GM12878 (cell line): ENCODE measurements at regions not wholly inside any gene's neighbourhood (a gene's known extent, or its start where the extent isn't known, plus 50 kb on each side); places are given as distances from the start of the nearest gene placed in this dataset.

Experiments used
- ATAC-seq: fragments of 200-7000 bp; cut with Tn5 transposase; 3 replicates; pipeline ENCODE4 v1.9.1; 2020; ENCODE audit warnings: mild to moderate bottlenecking, moderate library complexity
- BruUV-seq: library from RNA; stranded (reverse); fragments of 400-500 nt; replicated peaks from 2 replicates; lab custom pipeline; 2021; lab: Mats Ljungman, UMichigan
- CTCF ChIA-PET: fragments of 300-600 bp; sonication (Branson Sonifier 250); formaldehyde crosslinking; extraction: SDS; loops from one replicate; lab custom pipeline; 2021; ENCODE audit warnings: inconsistent platforms; lab: Yijun Ruan, JAX
- POLR2A ChIA-PET: fragments of 350-600 bp; formaldehyde crosslinking; extraction: SDS; loops from one replicate; lab custom pipeline; 2021; ENCODE audit warnings: inconsistent platforms; lab: Charles Lee
- RAD21 ChIA-PET: fragments of 300-600 bp; sonication (Branson Sonifier 250); formaldehyde crosslinking; loops from one replicate; lab custom pipeline; 2023; ENCODE audit warnings: antibody characterized with exemption; ENCODE audit not compliant: unreplicated experiment; lab: Charles Lee
- SMC1A ChIA-PET: fragments of 300-600 bp; sonication (Branson Sonifier 250); formaldehyde crosslinking; loops from one replicate; lab custom pipeline; 2023; ENCODE audit not compliant: unreplicated experiment, uncharacterized antibody; lab: Charles Lee
- DNase-seq: peaks from one replicate; pipeline ENCODE4 v3.0.0-alpha.2; 2011; ENCODE audit warnings: low read depth, low spot score
- FAIRE-seq: peaks from 3 replicates; lab custom pipeline; 2011; peaks lifted over from hg19 to GRCh38; lab: Jason Lieb, UNC
- H2AFZ ChIP-seq: 2 replicates; pipeline ENCODE4 v1.6.0; 2011; ENCODE audit warnings: low read depth, low read length, control low read depth; ENCODE audit not compliant: control insufficient read depth
- H3K27ac ChIP-seq: 2 replicates; pipeline ENCODE4 v1.5.1; 2011; ENCODE audit warnings: control low read depth; ENCODE audit not compliant: control insufficient read depth, insufficient read depth
- H3K27me3 ChIP-seq, 2 experiments: replicated peaks in 1 of 2; 2 replicates each; pipeline versions ENCODE4 v1.6.0 to v1.6.1; 2011; ENCODE audit warnings: low read length in 1 of 2; ENCODE audit not compliant: control insufficient read depth in 2 of 2, insufficient read depth in 2 of 2
- H3K36me3 ChIP-seq, 2 experiments: 2 replicates each; pipeline ENCODE4 v1.5.1; 2011; ENCODE audit warnings: low read length in 1 of 2; ENCODE audit not compliant: control insufficient read depth in 2 of 2, insufficient read depth in 2 of 2
- H3K4me1 ChIP-seq: 2 replicates; pipeline ENCODE4 v1.6.1; 2011; ENCODE audit warnings: mild to moderate bottlenecking, low read length, moderate library complexity, mixed read lengths; ENCODE audit not compliant: control insufficient read depth, insufficient read depth
- H3K4me2 ChIP-seq: 2 replicates; pipeline ENCODE4 v1.6.0; 2011; ENCODE audit warnings: control low read depth; ENCODE audit not compliant: control insufficient read depth, insufficient read depth
- H3K4me3 ChIP-seq: fragments of 200-600 bp; sonication (generic); 2 replicates; pipeline ENCODE4 v1.5.1; 2016
- H3K79me2 ChIP-seq: 2 replicates; pipeline ENCODE4 v1.6.0; 2011; ENCODE audit warnings: low read length; ENCODE audit not compliant: control insufficient read depth, insufficient read depth
- H3K9ac ChIP-seq: 2 replicates; pipeline ENCODE4 v1.8.0; 2011; ENCODE audit warnings: low read length, control low read depth, mixed read lengths; ENCODE audit not compliant: control insufficient read depth, insufficient read depth
- H3K9me3 ChIP-seq: replicated peaks from 3 replicates; pipeline ENCODE4 v1.5.1; 2011; ENCODE audit warnings: mild to moderate bottlenecking, low read length; ENCODE audit not compliant: control insufficient read depth, insufficient read depth
- H4K20me1 ChIP-seq: 2 replicates; pipeline ENCODE4 v1.6.0; 2011; ENCODE audit not compliant: control insufficient read depth, insufficient read depth
- CEBPB ChIP-seq, 2 experiments: fragments of 150-350 bp in 1 of 2; IDR thresholded peaks; 2 replicates each; pipeline ENCODE4 v1.6.1; 2012 to 2014; ENCODE audit warnings: low read depth in 2 of 2, low read length in 2 of 2, borderline replicate concordance in 1 of 2, inconsistent platforms in 1 of 2
- IKZF2 ChIP-seq, 2 experiments: fragments of 450-650 bp; IDR thresholded peaks; 2 replicates each; pipeline ENCODE4 v1.6.1; 2017; ENCODE audit warnings: mild to moderate bottlenecking in 2 of 2, moderate library complexity in 2 of 2
- RBBP5 ChIP-seq: fragments of 200-600 bp; sonication (generic); conservative IDR thresholded peaks from 2 replicates; pipeline ENCODE4 v1.6.1; 2016
- ZNF384 ChIP-seq: IDR thresholded peaks from 2 replicates; pipeline ENCODE4 v1.6.1; 2012; ENCODE audit warnings: low read depth, mild to moderate bottlenecking, low read length, improper control_type of control experiment, borderline replicate concordance
- WGBS: methylation state at CpG from one replicate; pipeline ENCODE4 v1.1.6; 2016; ENCODE audit warnings: low lambda C conversion rate; ENCODE audit not compliant: insufficient replicate concordance, insufficient coverage; ENCODE audit errors: missing lambda C conversion rate; 5-methylcytosine and 5-hydroxymethylcytosine counted together
- in situ Hi-C: fragments of 300-500 bp; cut with MboI; formaldehyde crosslinking; loops from 9 replicates; pipeline ENCODE4 v1.14.3; 2018; ENCODE audit warnings: mixed read lengths
- intact Hi-C: fragments of 100-400 bp; cut with micrococcal nuclease; formaldehyde crosslinking; loops from one replicate; pipeline ENCODE4 v1.14.2; 2022; ENCODE audit not compliant: unreplicated experiment
- TF ChIP-seq, protein P1 (sequence below): IDR thresholded peaks from 2 replicates; pipeline ENCODE4 v1.6.1; 2012; ENCODE audit warnings: low read depth, low read length, improper control_type of control experiment
- TF ChIP-seq, protein P2 (sequence below): IDR thresholded peaks from 2 replicates; pipeline ENCODE4 v1.6.1; 2012; ENCODE audit warnings: low read length, inconsistent platforms

DNA sequence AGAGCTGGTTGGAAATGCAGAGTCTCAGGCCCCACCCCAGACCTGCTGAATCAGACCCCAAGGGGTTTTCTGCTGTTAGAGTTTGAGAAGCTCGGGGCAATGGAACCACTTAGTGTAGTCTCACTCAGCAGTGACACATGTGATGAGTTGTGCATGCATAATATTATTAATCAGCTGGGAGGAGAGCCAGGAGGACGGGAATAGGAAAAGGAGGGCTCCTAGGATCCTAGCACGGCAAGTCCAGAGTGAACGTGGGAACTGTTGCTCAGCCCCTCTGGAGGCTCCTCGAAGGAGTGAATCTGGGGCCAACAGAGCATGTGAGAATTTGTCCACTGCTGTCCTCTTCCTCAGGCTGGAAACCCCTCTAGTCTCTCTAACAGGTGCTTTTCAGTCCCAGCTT is 87.1 kb downstream of the HS1BP3 start:
- in situ Hi-C loops = no loop called here
- Histone ChIP-seq H3K4me2 (no peak overlapping the region), H3K4me3 (no peak overlapping the region), H3K4me1 (peaks cover 8% of the 10 kb centered on the region), H3K27me3 (peaks cover 0 to 1% of the 10 kb centered on the region in 2 experiments; a peak in 2 of 4 replicates), H3K9me3 (no peaks in the 10 kb centered on the region), H3K79me2 (no peaks in the 10 kb centered on the region), H3K27ac (no peak overlapping the region), H3K36me3 (no peaks in the 10 kb centered on the region), H3K9ac (no peak overlapping the region), H4K20me1 (no peaks in the 10 kb centered on the region), H2AFZ (no peak overlapping the region)
- ATAC-seq (no peak), FAIRE-seq (no peak), DNase-seq (no peak)
- CTCF ChIA-PET = interaction anchor here (1.9 kb wide), 1 partner anchor 38 kb away, joined by 4 read pairs; no protein-coding TSS in a partner anchor
- SMC1A ChIA-PET = interaction anchor here (0.6 to 1.2 kb wide), 2 partner anchors 14 to 20 kb away, joined by 3 read pairs; no protein-coding TSS in a partner anchor
- WGBS = 29% methylated on average over 5 of the region's 5 CpGs
- TF ChIP-seq IKZF2 (IDR thresholded peaks at IDR 0.05) (no peak), CEBPB (IDR thresholded peaks at IDR 0.05; ENCODE audit: borderline replicate concordance in 1 of 2, low read depth in 2 of 2, low read length in 2 of 2) (no peak), RBBP5 (no peak), ZNF384 (no peak)
- TF ChIP-seq, protein P1, sequence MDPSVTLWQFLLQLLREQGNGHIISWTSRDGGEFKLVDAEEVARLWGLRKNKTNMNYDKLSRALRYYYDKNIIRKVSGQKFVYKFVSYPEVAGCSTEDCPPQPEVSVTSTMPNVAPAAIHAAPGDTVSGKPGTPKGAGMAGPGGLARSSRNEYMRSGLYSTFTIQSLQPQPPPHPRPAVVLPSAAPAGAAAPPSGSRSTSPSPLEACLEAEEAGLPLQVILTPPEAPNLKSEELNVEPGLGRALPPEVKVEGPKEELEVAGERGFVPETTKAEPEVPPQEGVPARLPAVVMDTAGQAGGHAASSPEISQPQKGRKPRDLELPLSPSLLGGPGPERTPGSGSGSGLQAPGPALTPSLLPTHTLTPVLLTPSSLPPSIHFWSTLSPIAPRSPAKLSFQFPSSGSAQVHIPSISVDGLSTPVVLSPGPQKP = no peak
- TF ChIP-seq, protein P2, sequence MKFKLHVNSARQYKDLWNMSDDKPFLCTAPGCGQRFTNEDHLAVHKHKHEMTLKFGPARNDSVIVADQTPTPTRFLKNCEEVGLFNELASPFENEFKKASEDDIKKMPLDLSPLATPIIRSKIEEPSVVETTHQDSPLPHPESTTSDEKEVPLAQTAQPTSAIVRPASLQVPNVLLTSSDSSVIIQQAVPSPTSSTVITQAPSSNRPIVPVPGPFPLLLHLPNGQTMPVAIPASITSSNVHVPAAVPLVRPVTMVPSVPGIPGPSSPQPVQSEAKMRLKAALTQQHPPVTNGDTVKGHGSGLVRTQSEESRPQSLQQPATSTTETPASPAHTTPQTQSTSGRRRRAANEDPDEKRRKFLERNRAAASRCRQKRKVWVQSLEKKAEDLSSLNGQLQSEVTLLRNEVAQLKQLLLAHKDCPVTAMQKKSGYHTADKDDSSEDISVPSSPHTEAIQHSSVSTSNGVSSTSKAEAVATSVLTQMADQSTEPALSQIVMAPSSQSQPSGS = no peak
- RAD21 ChIA-PET = no interaction called here
- intact Hi-C loops = no loop called here
- BruUV-seq = no TSS peak
- POLR2A ChIA-PET = no interaction called here
